Neural cell (in vitro differentiated cells): ENCODE measurements at regions not wholly inside any gene's neighbourhood (a gene's known extent, or its start where the extent isn't known, plus 50 kb on each side); places are given as distances from the start of the nearest gene placed in this dataset.

Experiments used
- H2AFZ ChIP-seq: fragments of 200-600, 300-800 bp; sonication (generic), shearing (Covaris generic); 2 replicates; pipeline ENCODE4 v1.6.0; 2014; ENCODE audit warnings: low read depth, mild to moderate bottlenecking, antibody characterized with exemption, low read length, moderate library complexity
- H3F3A ChIP-seq: fragments of 200-600 bp; shearing (Covaris generic); 2 replicates; pipeline ENCODE4 v1.6.1; 2016; ENCODE audit warnings: mild to moderate bottlenecking, moderate library complexity, mixed read lengths, antibody characterized with exemption, low read length; ENCODE audit not compliant: insufficient read depth, poor library complexity, severe bottlenecking
- H3K27ac ChIP-seq: fragments of 200-600, 300-800 bp; sonication (generic), shearing (Covaris generic); 2 replicates; pipeline ENCODE4 v1.5.1; 2014; ENCODE audit warnings: mild to moderate bottlenecking, low read length, moderate library complexity
- H3K27me3 ChIP-seq: fragments of 300-800, 200-600 bp; sonication (generic), shearing (Covaris generic); 2 replicates; pipeline ENCODE4 v1.6.0; 2014; ENCODE audit warnings: mild to moderate bottlenecking, low read depth, low read length, moderate library complexity; ENCODE audit not compliant: insufficient read depth
- H3K36me3 ChIP-seq: fragments of 300-800, 200-600 bp; sonication (generic), shearing (Covaris generic); 2 replicates; pipeline ENCODE4 v1.5.1; 2014; ENCODE audit warnings: mild to moderate bottlenecking, antibody characterized with exemption, low read length, moderate library complexity; ENCODE audit not compliant: insufficient read depth
- H3K4me2 ChIP-seq: fragments of 300-800, 200-600 bp; sonication (generic), shearing (Covaris generic); 2 replicates; pipeline ENCODE4 v1.6.0; 2014; ENCODE audit warnings: mild to moderate bottlenecking, low read length
- H3K4me3 ChIP-seq: fragments of 300-800, 200-600 bp; sonication (generic), shearing (Covaris generic); 2 replicates; pipeline ENCODE4 v1.5.1; 2014; ENCODE audit warnings: mild to moderate bottlenecking, low read length, moderate library complexity
- H3K79me2 ChIP-seq: fragments of 200-600 bp; shearing (Covaris generic); replicated peaks from 2 replicates; pipeline ENCODE4 v1.6.0; 2014; ENCODE audit warnings: mild to moderate bottlenecking, low read length, moderate library complexity; ENCODE audit not compliant: insufficient read depth
- H3K9ac ChIP-seq: fragments of 300-800, 200-600 bp; sonication (generic), shearing (Covaris generic); 2 replicates; pipeline ENCODE4 v1.6.1; 2016; ENCODE audit warnings: mild to moderate bottlenecking, low read length, mixed read lengths
- H3K9me2 ChIP-seq: fragments of 200-600 bp; shearing (Covaris generic); 2 replicates; pipeline ENCODE4 v1.6.1; 2016; ENCODE audit warnings: mild to moderate bottlenecking, low read length, mixed read lengths; ENCODE audit not compliant: insufficient read depth
- H3K9me3 ChIP-seq: fragments of 200-600, 300-800 bp; sonication (generic), shearing (Covaris generic); 2 replicates; pipeline ENCODE4 v1.6.1; 2016; ENCODE audit warnings: mild to moderate bottlenecking, mixed run types, low read length, moderate library complexity, mixed read lengths
- H4K20me1 ChIP-seq: fragments of 200-600 bp; shearing (Covaris generic); 2 replicates; pipeline ENCODE4 v1.6.1; 2016; ENCODE audit warnings: mild to moderate bottlenecking, mixed run types; ENCODE audit not compliant: insufficient read depth
- CTCF ChIP-seq: fragments of 450-650 bp; IDR thresholded peaks from 2 replicates; pipeline ENCODE4 v1.5.1; 2014; ENCODE audit warnings: antibody characterized with exemption, mild to moderate bottlenecking, moderate library complexity; ENCODE audit not compliant: poor library complexity, severe bottlenecking
- EP300 ChIP-seq: fragments of 450-650 bp; conservative IDR thresholded peaks from 2 replicates; pipeline ENCODE4 v1.6.1; 2014; ENCODE audit warnings: antibody characterized with exemption, mild to moderate bottlenecking, moderate library complexity; ENCODE audit not compliant: poor library complexity, severe bottlenecking
- EZH2 ChIP-seq: fragments of 200-600, 300-800 bp; shearing (Covaris generic), sonication (generic); IDR thresholded peaks from 2 replicates; pipeline ENCODE4 v1.6.1; 2014; ENCODE audit warnings: antibody characterized with exemption, low read length, borderline replicate concordance, mild to moderate bottlenecking; ENCODE audit not compliant: insufficient read depth, poor library complexity, severe bottlenecking
- MXI1 ChIP-seq: fragments of 450-650 bp; conservative IDR thresholded peaks from 2 replicates; pipeline ENCODE4 v1.6.1; 2014; ENCODE audit warnings: antibody characterized with exemption, mild to moderate bottlenecking; ENCODE audit not compliant: poor library complexity, severe bottlenecking
- POLR2AphosphoS5 ChIP-seq: IDR thresholded peaks from 2 replicates; pipeline ENCODE4 v1.6.1; 2012
- RAD21 ChIP-seq: fragments of 450-650 bp; conservative IDR thresholded peaks from 2 replicates; pipeline ENCODE4 v1.6.1; 2014; ENCODE audit warnings: antibody characterized with exemption, mild to moderate bottlenecking, moderate library complexity
- REST ChIP-seq: IDR thresholded peaks from 2 replicates; pipeline ENCODE4 v1.6.1; 2012; ENCODE audit warnings: borderline replicate concordance
- SMC3 ChIP-seq: fragments of 450-650 bp; conservative IDR thresholded peaks from 2 replicates; pipeline ENCODE4 v1.6.1; 2014; ENCODE audit warnings: antibody characterized with exemption, mild to moderate bottlenecking, moderate library complexity; ENCODE audit not compliant: poor library complexity
- TAF1 ChIP-seq: IDR thresholded peaks from 2 replicates; pipeline ENCODE4 v1.6.1; 2012; ENCODE audit warnings: low read depth

- Histone ChIP-seq H4K20me1 (no peaks in the 10 kb centered on the region), H3K9ac (no peak overlapping the region), H3K4me3 (no peak overlapping the region), H3K9me2 (no peaks in the 10 kb centered on the region), H3K27me3 (no peaks in the 10 kb centered on the region), H3K36me3 (no peaks in the 10 kb centered on the region), H2AFZ (no peak overlapping the region), H3K79me2 (no peaks in the 10 kb centered on the region), H3K9me3 (no peaks in the 10 kb centered on the region), H3K4me2 (no peak overlapping the region), H3F3A (no peaks in the 10 kb centered on the region), H3K27ac (no peak overlapping the region)
- TF ChIP-seq TAF1 = no peak
- no peak for TF ChIP-seq CTCF
- TF ChIP-seq RAD21 = no peak
- no peak for TF ChIP-seq POLR2AphosphoS5
- no peak for TF ChIP-seq REST
- TF ChIP-seq EZH2 = no peak
- TF ChIP-seq MXI1 = no peak
- no peak for TF ChIP-seq SMC3
- TF ChIP-seq EP300 = no peak
These were observed 194.4 kb downstream of the ARRDC4 start for GRCh38 chr15:98154863-98155262.

- Histone ChIP-seq H2AFZ (no peak overlapping the region), H3K27ac (no peak overlapping the region), H3K9me2 (no peaks in the 10 kb centered on the region), H3K36me3 (no peaks in the 10 kb centered on the region), H3K9me3 (no peaks in the 10 kb centered on the region), H3F3A (no peaks in the 10 kb centered on the region), H3K79me2 (no peaks in the 10 kb centered on the region), H4K20me1 (no peaks in the 10 kb centered on the region), H3K9ac (no peak overlapping the region), H3K4me2 (no peak overlapping the region), H3K27me3 (no peaks in the 10 kb centered on the region), H3K4me3 (no peak overlapping the region)
- TF ChIP-seq POLR2AphosphoS5 (no peak), REST (no peak), SMC3 (no peak), CTCF (no peak), MXI1 (no peak), TAF1 (no peak), EP300 (no peak), EZH2 (no peak), RAD21 (no peak)
These were observed 194.9 kb downstream of the ARRDC4 start for GRCh38 chr15:98155356-98155755.
